Activated naive CD4-positive, alpha-beta T cell treated with anti-CD3 and anti-CD28 coated beads for 36 hours (primary cell): ENCODE measurements at regions not wholly inside any gene's neighbourhood (a gene's known extent, or its start where the extent isn't known, plus 50 kb on each side); places are given as distances from the start of the nearest gene placed in this dataset.
"Not testable (repeated sequence)": the region's sequence is repeated elsewhere in the genome, so short reads cannot be mapped to it uniquely, and the experiment has no call there.

Experiments
- CTCF ChIA-PET: fragments of 350-600 bp; sonication (Branson Sonifier 250); formaldehyde crosslinking; loops from one replicate; lab custom pipeline; 2021; ENCODE audit warnings: antibody characterized with exemption; lab: Charles Lee
- DNase-seq: peaks from one replicate; pipeline ENCODE4 v3.0.0-alpha.2; 2020
- H3K27ac Mint-ChIP-seq: one replicate; pipeline ENCODE4 v1.8.0; 2021; ENCODE audit warnings: mild to moderate bottlenecking, mixed read lengths
- H3K27me3 Mint-ChIP-seq: one replicate; pipeline ENCODE4 v1.8.0; 2021; ENCODE audit warnings: low read depth, mixed read lengths
- H3K36me3 Mint-ChIP-seq: one replicate; pipeline ENCODE4 v1.8.0; 2021; ENCODE audit warnings: low read depth, mixed read lengths
- H3K4me1 Mint-ChIP-seq: one replicate; pipeline ENCODE4 v1.8.0; 2021; ENCODE audit warnings: low read depth, mixed read lengths
- H3K4me3 Mint-ChIP-seq: one replicate; pipeline ENCODE4 v1.8.0; 2021; ENCODE audit warnings: mild to moderate bottlenecking, moderate library complexity, mixed read lengths
- H3K9me3 Mint-ChIP-seq: one replicate; pipeline ENCODE4 v1.8.0; 2021; ENCODE audit warnings: mixed read lengths
- intact Hi-C: fragments of 100-400 bp; cut with micrococcal nuclease; formaldehyde crosslinking; loops from one replicate; pipeline ENCODE4 v1.15.1; 2023

GRCh38 chr2:82340578-82341053 is 2036.1 kb upstream of the LRRTM1 start:
- H3K9me3 Mint-ChIP-seq = peaks cover 7% of the 10 kb centered on the region
- intact Hi-C loops = no loop called here
- H3K4me3 Mint-ChIP-seq = no peak overlapping the region
- no peaks in the 10 kb centered on the region for H3K4me1 Mint-ChIP-seq
- H3K27me3 Mint-ChIP-seq = no peaks in the 10 kb centered on the region
- no peak overlapping the region for H3K27ac Mint-ChIP-seq
- no peaks in the 10 kb centered on the region for H3K36me3 Mint-ChIP-seq
- DNase-seq = no peak
- CTCF ChIA-PET = no interaction called here

- H3K27ac Mint-ChIP-seq = no peak overlapping the region
- no peaks in the 10 kb centered on the region for H3K27me3 Mint-ChIP-seq
- CTCF ChIA-PET = no interaction called here
- no peak for DNase-seq
- no peaks in the 10 kb centered on the region for H3K4me1 Mint-ChIP-seq
- H3K9me3 Mint-ChIP-seq = peaks cover 4% of the 10 kb centered on the region
- no peaks in the 10 kb centered on the region for H3K36me3 Mint-ChIP-seq
- no peak overlapping the region for H3K4me3 Mint-ChIP-seq
- intact Hi-C loops = no loop called here
These were observed 2035.3 kb upstream of the LRRTM1 start for GRCh38 chr2:82339805-82340204.

DNA sequence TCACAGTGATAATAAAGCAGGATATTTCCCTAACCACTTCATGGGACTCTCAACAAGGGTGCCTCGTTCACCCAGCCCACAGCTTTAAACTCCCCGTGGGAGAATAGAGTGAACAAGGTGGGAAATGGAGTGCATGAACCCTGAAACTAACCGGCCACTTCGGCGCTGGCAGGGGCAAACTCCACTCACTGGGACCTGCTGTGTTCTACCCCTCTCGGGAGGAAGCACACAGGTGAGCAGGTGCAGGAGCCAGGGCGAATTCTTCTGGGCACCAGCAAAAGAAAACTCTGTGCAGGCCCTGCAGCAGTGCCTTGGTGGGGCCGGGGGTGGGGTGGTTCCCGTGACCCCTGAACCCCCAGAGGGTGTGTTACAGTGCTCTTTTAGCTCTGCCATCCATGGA is 2029.1 kb upstream of the LRRTM1 start:
- Mint-ChIP-seq H3K27me3 (no peaks in the 10 kb centered on the region), H3K4me1 (no peaks in the 10 kb centered on the region), H3K4me3 (no peak overlapping the region), H3K9me3 (peaks cover 2% of the 10 kb centered on the region), H3K36me3 (no peaks in the 10 kb centered on the region), H3K27ac (no peak overlapping the region)
- DNase-seq = no peak
- CTCF ChIA-PET = no interaction called here
- intact Hi-C loops = no loop called here

- no peaks in the 10 kb centered on the region for H3K36me3 Mint-ChIP-seq
- intact Hi-C loops = no loop called here
- H3K9me3 Mint-ChIP-seq = peaks cover 6% of the 10 kb centered on the region
- CTCF ChIA-PET = no interaction called here
- H3K27me3 Mint-ChIP-seq = no peaks in the 10 kb centered on the region
- DNase-seq = no peak
- H3K4me1 Mint-ChIP-seq = no peaks in the 10 kb centered on the region
- no peak overlapping the region for H3K4me3 Mint-ChIP-seq
- no peak overlapping the region for H3K27ac Mint-ChIP-seq
These were observed 2025.6 kb upstream of the LRRTM1 start for GRCh38 chr2:82330155-82330554.

DNA sequence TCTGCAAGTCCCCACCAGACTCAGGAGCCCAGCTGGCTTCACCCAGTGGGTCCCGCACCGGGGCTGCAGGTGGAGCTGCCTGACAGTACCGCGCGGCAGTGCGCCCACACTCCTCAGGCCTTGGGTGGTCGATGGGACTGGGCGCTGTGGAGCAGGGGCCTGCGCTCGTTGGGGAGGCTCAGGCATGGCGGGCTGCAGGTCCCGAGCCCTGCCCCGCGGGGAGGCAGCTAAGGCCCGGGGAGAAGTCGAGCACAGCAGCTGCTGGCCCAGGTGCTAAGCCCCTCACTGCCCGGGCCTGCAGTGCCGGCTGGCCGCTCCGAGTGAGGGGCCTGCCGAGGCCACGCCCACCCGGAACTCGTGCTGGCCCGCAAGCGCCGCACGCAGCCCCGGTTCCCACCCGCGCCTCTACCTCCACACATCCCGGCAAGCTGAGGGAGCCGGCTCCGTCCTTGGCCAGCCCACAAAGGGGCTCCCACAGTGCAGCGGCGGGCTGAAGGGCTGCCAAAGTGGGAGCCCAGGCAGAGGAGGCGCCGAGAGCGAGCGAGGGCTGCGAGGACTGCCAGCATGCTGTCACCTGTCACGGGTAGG is 2021.7 kb upstream of the LRRTM1 start:
- DNase-seq, intact Hi-C loops, H3K4me3 Mint-ChIP-seq, H3K27me3 Mint-ChIP-seq, H3K27ac Mint-ChIP-seq, CTCF ChIA-PET, H3K4me1 Mint-ChIP-seq, H3K9me3 Mint-ChIP-seq, H3K36me3 Mint-ChIP-seq: not testable (repeated sequence)

DNA sequence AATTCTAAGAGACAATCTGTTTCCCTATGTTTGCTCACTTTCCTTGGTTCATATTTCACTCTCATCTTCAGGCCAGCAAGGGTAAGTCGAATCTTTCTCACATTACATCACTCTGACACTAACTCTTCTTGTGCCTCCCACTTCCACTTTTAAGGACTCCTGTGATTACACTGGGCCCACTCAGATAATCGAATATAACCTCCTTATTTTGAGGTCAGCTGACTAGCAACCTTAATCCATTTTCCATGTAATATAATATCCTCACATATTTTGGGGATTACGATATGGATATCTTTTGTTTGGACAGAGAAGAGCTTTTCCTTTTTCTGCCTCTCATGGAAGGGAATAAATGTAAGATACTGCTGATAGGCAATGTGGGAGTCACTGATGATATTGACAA is 2015.7 kb upstream of the LRRTM1 start:
- intact Hi-C loops = no loop called here
- CTCF ChIA-PET = no interaction called here
- H3K36me3 Mint-ChIP-seq = no peaks in the 10 kb centered on the region
- H3K4me1 Mint-ChIP-seq = no peaks in the 10 kb centered on the region
- no peak overlapping the region for H3K27ac Mint-ChIP-seq
- H3K27me3 Mint-ChIP-seq = no peaks in the 10 kb centered on the region
- DNase-seq = no peak
- no peak overlapping the region for H3K4me3 Mint-ChIP-seq
- peaks cover 3% of the 10 kb centered on the region for H3K9me3 Mint-ChIP-seq

- Mint-ChIP-seq H3K36me3 (no peaks in the 10 kb centered on the region), H3K4me3 (no peak overlapping the region), H3K4me1 (no peaks in the 10 kb centered on the region), H3K27me3 (no peaks in the 10 kb centered on the region), H3K27ac (no peak overlapping the region), H3K9me3 (peaks cover 2% of the 10 kb centered on the region)
- intact Hi-C loops = no loop called here
- CTCF ChIA-PET = no interaction called here
- DNase-seq = no peak
These were observed 2012.5 kb upstream of the LRRTM1 start for GRCh38 chr2:82317012-82317411.

DNA sequence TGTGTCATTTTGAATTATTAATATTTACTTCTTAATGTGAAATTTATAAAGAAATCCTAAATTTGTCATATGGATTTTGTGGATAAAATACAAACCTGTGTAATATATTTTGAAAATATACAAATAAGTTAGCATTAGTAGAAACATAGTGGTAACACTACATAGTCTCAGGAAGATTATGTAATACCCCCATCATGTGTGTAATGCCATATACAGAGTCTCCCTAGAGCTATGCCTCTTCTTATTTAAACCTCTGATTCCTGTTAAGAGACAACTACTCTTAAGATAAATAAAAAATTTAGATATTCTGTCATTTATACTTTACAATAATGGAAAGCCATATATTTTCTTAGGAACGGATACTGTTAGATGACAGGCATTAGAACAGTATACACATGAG is 2012.0 kb upstream of the LRRTM1 start:
- intact Hi-C loops = no loop called here
- H3K9me3 Mint-ChIP-seq = peaks cover 2% of the 10 kb centered on the region

DNA sequence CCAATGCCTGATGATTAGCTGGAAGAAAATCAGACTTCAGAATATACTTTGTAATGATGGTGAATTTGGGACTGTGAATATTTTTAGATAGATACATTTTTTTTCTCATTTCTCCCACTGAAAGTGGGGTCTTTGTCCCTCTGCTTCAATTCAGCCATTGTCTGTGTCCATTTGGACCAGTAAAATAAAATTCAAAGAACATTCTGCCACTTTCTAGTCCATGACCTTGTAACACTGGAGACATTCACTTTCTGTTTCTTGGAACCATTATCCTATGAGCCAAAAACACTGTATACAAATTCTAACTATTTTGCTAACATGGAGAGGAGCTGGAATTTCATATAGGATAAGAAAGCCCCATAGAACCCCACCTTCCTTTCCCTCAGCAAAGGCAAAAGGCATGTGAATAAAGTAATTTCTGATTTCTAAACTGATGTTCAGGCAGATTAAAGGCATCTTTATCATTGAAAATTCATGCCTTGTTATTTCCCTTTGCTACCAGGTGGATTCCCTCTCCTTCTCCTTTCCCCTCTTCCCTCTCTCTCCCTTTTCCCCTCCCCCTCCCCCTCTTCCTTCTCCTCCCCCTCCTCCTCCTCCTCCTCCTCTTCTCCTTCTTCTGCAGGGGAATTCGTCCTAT is 2010.4 kb upstream of the LRRTM1 start:
- H3K36me3 Mint-ChIP-seq = no peaks in the 10 kb centered on the region
- H3K9me3 Mint-ChIP-seq = peaks cover 2% of the 10 kb centered on the region
- no peak for DNase-seq
- no peaks in the 10 kb centered on the region for H3K4me1 Mint-ChIP-seq
- H3K4me3 Mint-ChIP-seq = no peak overlapping the region
- intact Hi-C loops = no loop called here
- no peaks in the 10 kb centered on the region for H3K27me3 Mint-ChIP-seq
- H3K27ac Mint-ChIP-seq = no peak overlapping the region
- CTCF ChIA-PET = no interaction called here

More for the DNA sequence above, 2012.0 kb upstream of the LRRTM1 start:
- Mint-ChIP-seq H3K27ac (no peak overlapping the region), H3K36me3 (no peaks in the 10 kb centered on the region), H3K4me1 (no peaks in the 10 kb centered on the region), H3K4me3 (no peak overlapping the region), H3K27me3 (no peaks in the 10 kb centered on the region)
- DNase-seq = no peak
- CTCF ChIA-PET = no interaction called here

DNA sequence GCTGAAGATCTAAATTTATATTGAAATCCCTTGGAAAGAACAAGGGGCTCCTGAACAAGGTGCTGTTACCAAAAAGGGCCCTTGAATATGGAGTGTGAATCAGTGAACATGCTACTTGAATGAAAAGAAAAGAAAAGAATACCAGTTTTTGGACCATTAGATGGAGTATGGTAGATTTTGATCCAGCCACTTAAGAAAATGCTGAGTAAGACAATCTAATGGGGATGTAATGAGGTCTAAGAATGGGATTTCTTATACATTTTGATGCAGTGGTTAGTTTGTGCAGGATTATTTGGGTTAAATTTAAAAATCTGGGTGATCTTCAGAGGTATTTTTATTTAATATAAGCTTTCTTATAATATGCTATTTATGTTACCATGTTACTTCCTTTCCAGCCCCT is 2003.0 kb upstream of the LRRTM1 start:
- no peak for DNase-seq
- Mint-ChIP-seq H3K36me3 (no peaks in the 10 kb centered on the region), H3K27me3 (no peaks in the 10 kb centered on the region), H3K27ac (no peak overlapping the region), H3K4me3 (no peak overlapping the region), H3K9me3 (peaks cover 2% of the 10 kb centered on the region), H3K4me1 (no peaks in the 10 kb centered on the region)
- intact Hi-C loops = no loop called here
- CTCF ChIA-PET = no interaction called here

GRCh38 chr2:82301506-82301905 is 1997.0 kb upstream of the LRRTM1 start:
- intact Hi-C loops = no loop called here
- Mint-ChIP-seq H3K4me1 (no peaks in the 10 kb centered on the region), H3K9me3 (peaks cover 9% of the 10 kb centered on the region), H3K4me3 (no peak overlapping the region), H3K36me3 (no peaks in the 10 kb centered on the region), H3K27me3 (no peaks in the 10 kb centered on the region), H3K27ac (no peak overlapping the region)
- CTCF ChIA-PET = no interaction called here
- DNase-seq = no peak

GRCh38 chr2:82289446-82289845 is 1984.9 kb upstream of the LRRTM1 start:
- H3K4me3 Mint-ChIP-seq = no peak overlapping the region
- H3K36me3 Mint-ChIP-seq = no peaks in the 10 kb centered on the region
- intact Hi-C loops = no loop called here
- H3K4me1 Mint-ChIP-seq = no peaks in the 10 kb centered on the region
- peaks cover 6% of the 10 kb centered on the region for H3K9me3 Mint-ChIP-seq
- no peaks in the 10 kb centered on the region for H3K27me3 Mint-ChIP-seq
- DNase-seq = no peak
- no peak overlapping the region for H3K27ac Mint-ChIP-seq
- CTCF ChIA-PET = no interaction called here

DNA sequence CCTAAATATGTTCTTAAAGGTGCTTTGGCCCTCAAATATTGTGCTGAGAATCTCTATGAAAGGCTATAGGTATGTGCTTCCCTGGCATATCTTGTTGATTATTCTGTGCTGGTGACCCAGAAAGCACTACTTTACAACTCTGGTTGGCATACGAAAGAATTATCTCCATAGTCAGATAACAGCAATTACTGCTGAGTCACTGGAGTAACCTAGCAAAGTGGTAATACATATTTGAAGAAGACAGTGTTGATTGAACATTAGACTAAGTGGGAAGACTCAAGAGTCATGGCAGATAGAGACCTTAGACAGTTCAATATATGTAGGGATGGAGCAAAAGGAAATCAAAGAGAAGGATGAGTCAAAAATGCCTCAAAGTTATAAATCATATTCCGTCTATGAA is 1978.5 kb upstream of the LRRTM1 start:
- no peak overlapping the region for H3K27ac Mint-ChIP-seq
- H3K4me1 Mint-ChIP-seq = no peaks in the 10 kb centered on the region
- CTCF ChIA-PET = no interaction called here

More for the DNA sequence above, 1978.5 kb upstream of the LRRTM1 start:
- peaks cover 8% of the 10 kb centered on the region for H3K9me3 Mint-ChIP-seq
- no peak for DNase-seq
- H3K4me3 Mint-ChIP-seq = no peak overlapping the region
- no peaks in the 10 kb centered on the region for H3K27me3 Mint-ChIP-seq
- H3K36me3 Mint-ChIP-seq = no peaks in the 10 kb centered on the region
- intact Hi-C loops = no loop called here
